ENCODE measurements at regions not wholly inside any gene's neighbourhood (a gene's known extent, or its start where the extent isn't known, plus 50 kb on each side); places are given as distances from the start of the nearest gene placed in this dataset.

DNA sequence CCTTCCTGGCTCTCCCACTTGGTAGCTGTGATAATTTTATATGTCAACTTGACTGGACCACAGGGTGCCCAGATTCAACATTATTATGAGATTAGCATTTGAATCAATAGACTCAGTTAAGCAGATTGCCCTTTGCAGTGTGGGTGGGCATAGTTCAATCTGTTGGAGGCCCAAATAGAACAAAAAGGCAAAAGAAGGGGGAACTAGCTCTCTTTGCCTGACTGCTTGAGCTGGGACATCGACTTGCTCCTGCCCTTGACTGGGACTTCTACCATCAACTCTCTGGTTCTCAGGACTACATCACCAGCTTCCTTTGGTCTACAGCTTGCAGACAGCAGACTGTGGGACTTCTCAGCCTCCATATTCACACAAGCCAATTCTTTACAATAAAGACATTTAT, 1189.2 kb downstream of the BCL11B start:
- Mint-ChIP-seq H3K27me3 (ENCODE audit: insufficient read depth) (no peaks in the 10 kb centered on the region), H3K4me3 (no peak overlapping the region), H3K27ac (no peak overlapping the region), H3K9me3 (peaks cover 72% of the 10 kb centered on the region), H3K4me1 (ENCODE audit: low read depth) (no peaks in the 10 kb centered on the region), H3K36me3 (ENCODE audit: low read depth) (no peaks in the 10 kb centered on the region)
- no peak for DNase-seq
- TF ChIP-seq, protein P1, sequence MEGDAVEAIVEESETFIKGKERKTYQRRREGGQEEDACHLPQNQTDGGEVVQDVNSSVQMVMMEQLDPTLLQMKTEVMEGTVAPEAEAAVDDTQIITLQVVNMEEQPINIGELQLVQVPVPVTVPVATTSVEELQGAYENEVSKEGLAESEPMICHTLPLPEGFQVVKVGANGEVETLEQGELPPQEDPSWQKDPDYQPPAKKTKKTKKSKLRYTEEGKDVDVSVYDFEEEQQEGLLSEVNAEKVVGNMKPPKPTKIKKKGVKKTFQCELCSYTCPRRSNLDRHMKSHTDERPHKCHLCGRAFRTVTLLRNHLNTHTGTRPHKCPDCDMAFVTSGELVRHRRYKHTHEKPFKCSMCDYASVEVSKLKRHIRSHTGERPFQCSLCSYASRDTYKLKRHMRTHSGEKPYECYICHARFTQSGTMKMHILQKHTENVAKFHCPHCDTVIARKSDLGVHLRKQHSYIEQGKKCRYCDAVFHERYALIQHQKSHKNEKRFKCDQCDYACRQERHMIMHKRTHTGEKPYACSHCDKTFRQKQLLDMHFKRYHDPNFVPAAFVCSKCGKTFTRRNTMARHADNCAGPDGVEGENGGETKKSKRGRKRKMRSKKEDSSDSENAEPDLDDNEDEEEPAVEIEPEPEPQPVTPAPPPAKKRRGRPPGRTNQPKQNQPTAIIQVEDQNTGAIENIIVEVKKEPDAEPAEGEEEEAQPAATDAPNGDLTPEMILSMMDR (IDR thresholded peaks at IDR 0.05), result no peak

DNA sequence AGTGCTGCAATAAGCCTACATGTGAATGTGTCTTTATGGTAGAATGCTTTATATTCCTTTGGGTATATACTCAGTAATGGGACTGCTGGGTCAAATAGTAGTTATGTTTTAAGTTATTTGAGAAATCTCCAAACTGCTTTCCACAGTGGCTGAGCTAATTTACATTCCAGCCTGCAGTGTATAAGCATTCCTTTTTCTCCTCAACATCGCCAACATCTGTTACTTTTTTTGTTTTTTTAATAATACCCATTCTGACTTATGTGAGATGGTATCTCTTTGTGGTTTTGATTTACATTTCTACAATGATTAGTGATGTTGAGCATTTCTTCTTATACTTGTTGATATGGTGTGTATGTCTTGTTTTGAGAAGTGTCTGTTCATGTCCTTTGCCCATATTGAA, 1186.2 kb downstream of the BCL11B start:
- TF ChIP-seq, protein P1 (IDR thresholded peaks at IDR 0.05), result no peak
- no peaks in the 10 kb centered on the region for H3K4me1 Mint-ChIP-seq (ENCODE audit: low read depth)
- no peak overlapping the region for H3K27ac Mint-ChIP-seq
- no peaks in the 10 kb centered on the region; the same call in 1 of the 2 replicates for H3K27me3 Mint-ChIP-seq (ENCODE audit: insufficient read depth)
- no peak for DNase-seq
- no peak overlapping the region for H3K4me3 Mint-ChIP-seq
- peaks cover 61% of the 10 kb centered on the region for H3K9me3 Mint-ChIP-seq
- H3K36me3 Mint-ChIP-seq (ENCODE audit: low read depth), result no peaks in the 10 kb centered on the region

DNA sequence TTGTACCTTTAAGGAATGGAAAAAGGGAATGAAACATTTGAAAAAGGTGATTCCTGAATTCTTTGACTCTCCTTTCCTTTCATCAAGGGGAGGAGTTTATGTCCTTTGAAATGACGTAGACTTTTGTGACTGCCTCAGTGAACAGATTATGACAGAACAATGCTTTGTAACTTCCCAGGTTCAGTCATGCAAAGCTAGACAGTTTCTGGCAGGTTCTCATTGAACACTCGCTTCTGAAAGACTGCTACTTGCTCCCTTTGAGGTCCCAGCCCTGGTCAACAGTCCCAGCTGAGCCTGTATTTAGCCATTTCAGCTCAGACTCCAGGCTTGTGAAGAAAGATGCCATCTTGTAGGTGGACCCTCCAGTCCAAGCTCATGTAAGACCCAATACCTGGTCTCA, 1178.9 kb downstream of the BCL11B start:
- H3K36me3 Mint-ChIP-seq (ENCODE audit: low read depth), result no peaks in the 10 kb centered on the region; the same call in 1 of the 2 replicates
- TF ChIP-seq, protein P1 (IDR thresholded peaks at IDR 0.05), result no peak
- peaks cover 57% of the 10 kb centered on the region for H3K9me3 Mint-ChIP-seq
- no peak overlapping the region for H3K27ac Mint-ChIP-seq
- no peaks in the 10 kb centered on the region for H3K4me1 Mint-ChIP-seq (ENCODE audit: low read depth)
- no peak overlapping the region for H3K4me3 Mint-ChIP-seq
- DNase-seq, result no peak
- H3K27me3 Mint-ChIP-seq (ENCODE audit: insufficient read depth), result no peaks in the 10 kb centered on the region; the same call in 1 of the 2 replicates

DNA sequence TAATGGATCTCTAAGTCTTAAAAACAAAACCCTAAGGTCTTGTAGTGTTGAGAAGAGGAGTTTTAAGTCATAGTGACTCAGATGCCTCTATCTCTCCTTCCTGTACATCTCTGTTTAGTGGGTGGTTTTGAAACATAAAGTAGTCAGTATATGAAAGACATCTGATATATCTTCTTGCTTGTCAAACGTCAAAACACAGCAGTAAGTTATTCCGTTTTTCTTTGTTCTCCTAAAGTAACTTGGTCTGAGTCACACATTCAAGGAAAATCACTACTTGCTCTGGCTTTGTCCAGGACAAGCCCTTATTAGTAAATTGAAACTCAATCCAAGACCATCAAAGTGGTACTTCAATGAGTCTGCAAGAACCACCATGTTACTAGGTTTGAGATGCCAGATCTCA, 1172.5 kb downstream of the BCL11B start:
- H3K27me3 Mint-ChIP-seq (ENCODE audit: insufficient read depth), result no peaks in the 10 kb centered on the region
- TF ChIP-seq, protein P1 (IDR thresholded peaks at IDR 0.05), result no peak
- H3K4me3 Mint-ChIP-seq, result no peak overlapping the region
- H3K36me3 Mint-ChIP-seq (ENCODE audit: low read depth), result 0 out of 2 replicates have a peak, but pooled peaks cover 3% of the 10 kb centered on the region
- DNase-seq, result no peak
- no peaks in the 10 kb centered on the region for H3K4me1 Mint-ChIP-seq (ENCODE audit: low read depth)
- peaks cover 53% of the 10 kb centered on the region for H3K9me3 Mint-ChIP-seq
- no peak overlapping the region for H3K27ac Mint-ChIP-seq

DNA sequence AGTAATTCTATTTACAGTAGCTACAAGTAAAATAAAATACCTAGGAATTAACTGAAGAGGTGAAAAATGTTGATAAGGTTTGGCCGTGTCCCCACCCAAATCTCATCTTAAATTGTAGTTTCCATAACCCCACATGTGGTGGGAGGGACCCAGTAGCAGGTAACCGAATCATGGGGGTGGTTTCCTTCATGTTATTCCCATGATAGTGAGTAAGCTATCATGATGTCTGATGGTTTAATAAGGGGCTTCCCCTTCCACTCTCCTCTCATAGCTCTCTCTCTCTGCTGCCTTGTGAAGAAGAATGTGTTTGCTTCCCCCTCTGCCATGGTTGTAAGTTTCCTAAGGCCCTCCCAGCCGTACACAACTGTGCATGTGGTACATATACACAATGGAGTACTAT, 1170.7 kb downstream of the BCL11B start:
- Mint-ChIP-seq H3K4me3 (no peak overlapping the region), H3K9me3 (peaks cover 57% of the 10 kb centered on the region), H3K4me1 (ENCODE audit: low read depth) (no peaks in the 10 kb centered on the region), H3K36me3 (ENCODE audit: low read depth) (0 out of 2 replicates have a peak, but pooled peaks cover 4% of the 10 kb centered on the region), H3K27ac (no peak overlapping the region), H3K27me3 (ENCODE audit: insufficient read depth) (no peaks in the 10 kb centered on the region)
- TF ChIP-seq, protein P1 (IDR thresholded peaks at IDR 0.05), result no peak
- no peak for DNase-seq

DNA sequence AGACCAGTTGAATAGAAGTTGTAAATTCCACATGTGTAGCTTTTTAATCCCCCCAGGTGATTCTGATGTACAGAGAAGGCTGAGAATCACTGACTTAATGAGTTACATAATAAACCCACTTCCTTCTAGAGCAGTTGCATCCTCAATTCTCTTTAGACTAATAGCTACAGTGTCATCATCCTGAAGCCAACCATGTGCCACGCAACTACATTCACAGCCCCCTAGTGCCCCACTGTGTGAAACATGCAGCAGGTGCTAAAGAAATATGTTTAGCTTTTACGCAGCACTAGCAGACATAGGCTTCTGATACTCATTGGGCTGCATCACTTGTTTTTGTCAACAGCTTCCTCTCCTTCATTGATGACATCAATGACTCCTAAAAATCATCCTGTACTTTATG, 1168.3 kb downstream of the BCL11B start:
- 0 out of 2 replicates have a peak, but pooled peaks cover 4% of the 10 kb centered on the region for H3K36me3 Mint-ChIP-seq (ENCODE audit: low read depth)
- H3K27ac Mint-ChIP-seq, result no peak overlapping the region
- H3K4me1 Mint-ChIP-seq (ENCODE audit: low read depth), result no peaks in the 10 kb centered on the region
- TF ChIP-seq, protein P1 (IDR thresholded peaks at IDR 0.05), result no peak
- peaks cover 54% of the 10 kb centered on the region for H3K9me3 Mint-ChIP-seq
- DNase-seq, result no peak
- no peak overlapping the region for H3K4me3 Mint-ChIP-seq
- no peaks in the 10 kb centered on the region for H3K27me3 Mint-ChIP-seq (ENCODE audit: insufficient read depth)
